OCI-LY3 (cell line): ENCODE measurements at regions not wholly inside any gene's neighbourhood (a gene's known extent, or its start where the extent isn't known, plus 50 kb on each side); places are given as distances from the start of the nearest gene placed in this dataset.

Experiments
- H2AFZ ChIP-seq: fragments of 200-600, 300-600 bp; shearing (Covaris generic); 2 replicates; pipeline ENCODE4 v1.6.0; 2014; ENCODE audit warnings: antibody characterized with exemption, low read depth, low read length
- H3K27ac ChIP-seq: fragments of 200-600, 300-600 bp; sonication (generic); 2 replicates; pipeline ENCODE4 v1.5.1; 2014; ENCODE audit warnings: mild to moderate bottlenecking, low read length, moderate library complexity, mixed read lengths
- H3K27me3 ChIP-seq: fragments of 200-600, 300-600 bp; sonication (generic); 2 replicates; pipeline ENCODE4 v1.6.1; 2014; ENCODE audit warnings: low read depth, low read length, mixed read lengths
- H3K36me3 ChIP-seq: fragments of 200-600, 300-600 bp; sonication (generic); replicated peaks from 2 replicates; pipeline ENCODE3; 2014; ENCODE audit warnings: low read depth, low read length, mixed read lengths
- H3K4me1 ChIP-seq: fragments of 300-600, 200-600 bp; sonication (generic); 2 replicates; pipeline ENCODE4 v1.6.1; 2014; ENCODE audit warnings: low read length, mixed read lengths
- H3K4me2 ChIP-seq: fragments of 200-600, 300-600 bp; sonication (generic); 2 replicates; pipeline ENCODE4 v1.6.1; 2014; ENCODE audit warnings: low read length, mixed read lengths
- H3K4me3 ChIP-seq: fragments of 300-600, 200-600 bp; sonication (generic); 2 replicates; pipeline ENCODE4 v1.5.1; 2014; ENCODE audit warnings: antibody characterized with exemption, mild to moderate bottlenecking, low read length, moderate library complexity
- H3K79me2 ChIP-seq: fragments of 300-600, 200-600 bp; shearing (Covaris generic); 2 replicates; pipeline ENCODE4 v1.6.1; 2014; ENCODE audit warnings: mild to moderate bottlenecking, low read length, mixed read lengths
- H3K9ac ChIP-seq: fragments of 300-600, 200-600 bp; shearing (Covaris generic); 2 replicates; pipeline ENCODE4 v1.6.0; 2014; ENCODE audit warnings: mild to moderate bottlenecking, low read length, moderate library complexity
- H3K9me3 ChIP-seq: fragments of 200-600, 300-600 bp; shearing (Covaris generic); 2 replicates; pipeline ENCODE4 v1.6.1; 2014; ENCODE audit warnings: low read length, mixed read lengths; ENCODE audit not compliant: insufficient read depth
- H4K20me1 ChIP-seq: fragments of 200-600, 300-600 bp; sonication (generic); 2 replicates; pipeline ENCODE4 v1.6.1; 2016; ENCODE audit warnings: low read length, mixed read lengths; ENCODE audit not compliant: insufficient read depth
- CTCF ChIP-seq: fragments of 200-600, 300-600 bp; sonication (generic); IDR thresholded peaks from 2 replicates; pipeline ENCODE4 v1.5.1; 2014; ENCODE audit warnings: antibody characterized with exemption, low read length, low read depth
- EZH2phosphoT487 ChIP-seq: fragments of 200-600 bp; shearing (Covaris generic); IDR thresholded peaks from 2 replicates; pipeline ENCODE4 v1.6.1; 2018; ENCODE audit warnings: antibody characterized with exemption, mixed run types, low read depth

- H3K36me3 ChIP-seq, result no peaks in the 10 kb centered on the region
- H2AFZ ChIP-seq, result no peak overlapping the region
- H3K79me2 ChIP-seq, result no peaks in the 10 kb centered on the region
- no peaks in the 10 kb centered on the region for H3K27me3 ChIP-seq
- H4K20me1 ChIP-seq, result no peaks in the 10 kb centered on the region
- H3K4me3 ChIP-seq, result no peak overlapping the region
- H3K4me1 ChIP-seq, result peaks cover 12% of the 10 kb centered on the region
- TF ChIP-seq EZH2phosphoT487 (no peak), CTCF (no peak)
- no peak overlapping the region for H3K27ac ChIP-seq
- H3K4me2 ChIP-seq, result no peak overlapping the region
- no peak overlapping the region for H3K9ac ChIP-seq
- H3K9me3 ChIP-seq, result no peaks in the 10 kb centered on the region
Observed at GRCh38 chr9:89891591-89892304, 286.9 kb downstream of the GADD45G start.

GRCh38 chr9:89892920-89893319, 288.1 kb downstream of the GADD45G start:
- Histone ChIP-seq H3K4me3 (no peak overlapping the region), H4K20me1 (no peaks in the 10 kb centered on the region), H3K79me2 (no peaks in the 10 kb centered on the region), H2AFZ (no peak overlapping the region), H3K9ac (no peak overlapping the region), H3K9me3 (no peaks in the 10 kb centered on the region), H3K4me2 (no peak overlapping the region), H3K27ac (no peak overlapping the region), H3K4me1 (peaks cover 12% of the 10 kb centered on the region), H3K27me3 (no peaks in the 10 kb centered on the region), H3K36me3 (no peaks in the 10 kb centered on the region)
- TF ChIP-seq EZH2phosphoT487 (no peak), CTCF (no peak)

GRCh38 chr9:89893886-89894285, 289.1 kb downstream of the GADD45G start:
- H3K27me3 ChIP-seq, result no peaks in the 10 kb centered on the region
- H3K9ac ChIP-seq, result no peak overlapping the region
- H3K36me3 ChIP-seq, result no peaks in the 10 kb centered on the region
- H3K27ac ChIP-seq, result no peak overlapping the region
- TF ChIP-seq CTCF, result no peak
- TF ChIP-seq EZH2phosphoT487, result no peak
- H3K79me2 ChIP-seq, result no peaks in the 10 kb centered on the region
- H3K4me3 ChIP-seq, result no peak overlapping the region
- no peak overlapping the region for H2AFZ ChIP-seq
- H4K20me1 ChIP-seq, result no peaks in the 10 kb centered on the region
- H3K4me1 ChIP-seq, result peaks cover 12% of the 10 kb centered on the region
- no peaks in the 10 kb centered on the region for H3K9me3 ChIP-seq
- H3K4me2 ChIP-seq, result no peak overlapping the region

GRCh38 chr9:89896806-89897340, 292.1 kb downstream of the GADD45G start:
- Histone ChIP-seq H3K27ac (no peak overlapping the region), H3K27me3 (peaks cover 5% of the 10 kb centered on the region; the same call in 1 of the 2 replicates), H3K4me3 (no peak overlapping the region), H3K4me2 (no peak overlapping the region), H3K9me3 (no peaks in the 10 kb centered on the region), H2AFZ (no peak overlapping the region), H3K9ac (no peak overlapping the region), H3K79me2 (no peaks in the 10 kb centered on the region), H3K4me1 (peaks cover 12% of the 10 kb centered on the region), H4K20me1 (no peaks in the 10 kb centered on the region), H3K36me3 (no peaks in the 10 kb centered on the region)
- no peak for TF ChIP-seq CTCF
- no peak for TF ChIP-seq EZH2phosphoT487
